HEK293 (cell line): ENCODE measurements at regions not wholly inside any gene's neighbourhood (a gene's known extent, or its start where the extent isn't known, plus 50 kb on each side); places are given as distances from the start of the nearest gene placed in this dataset.

Experiments
- CTCF ChIA-PET: fragments of 350-600 bp; formaldehyde crosslinking; extraction: SDS; loops from one replicate; lab custom pipeline; 2021; ENCODE audit warnings: antibody characterized with exemption; lab: Yijun Ruan, JAX
- POLR2A ChIA-PET: fragments of 300-600 bp; formaldehyde crosslinking; extraction: SDS; loops from one replicate; lab custom pipeline; 2020; ENCODE audit warnings: antibody characterized with exemption, inconsistent platforms; lab: Yijun Ruan, JAX
- H3K27ac ChIP-seq: fragments of 200-500 bp; sonication (Bioruptor generic); 2 replicates; pipeline ENCODE4 v1.5.1; 2014; ENCODE audit warnings: low read depth, low read length, control low read depth, inconsistent platforms; ENCODE audit errors: extremely low read depth
- H3K36me3 ChIP-seq, 2 experiments: fragments of 200-500 bp in 1 of 2; sonication (Bioruptor generic) in 1 of 2; 1 replicate in 1 of 2; 2 replicates in 1 of 2; pipeline ENCODE4 v1.5.1; 2014 to 2017; ENCODE audit warnings: inconsistent platforms in 2 of 2, low read length in 2 of 2; ENCODE audit not compliant: control insufficient read depth in 2 of 2, insufficient read depth in 1 of 2
- H3K4me1 ChIP-seq: fragments of 200-500 bp; sonication (Bioruptor generic); 2 replicates; pipeline ENCODE4 v1.5.1; 2014; ENCODE audit warnings: mild to moderate bottlenecking, low read length, inconsistent platforms; ENCODE audit not compliant: control insufficient read depth, insufficient read depth
- H3K4me3 ChIP-seq: 2 replicates; pipeline ENCODE4 v1.5.1; 2011; ENCODE audit warnings: low read depth, mild to moderate bottlenecking, control low read depth, low read length, moderate library complexity
- H3K9me3 ChIP-seq: fragments of 200-500 bp; sonication (Bioruptor generic); 2 replicates; pipeline ENCODE4 v1.5.1; 2014; ENCODE audit warnings: low read depth, low read length, inconsistent platforms; ENCODE audit not compliant: control insufficient read depth, insufficient read depth
- EGR2 ChIP-seq: fragments of 450-650 bp; formaldehyde crosslinking; IDR thresholded peaks from 2 replicates; pipeline ENCODE4 v1.5.1; 2016; ENCODE audit warnings: low read depth, missing biosample characterization, missing genetic modification characterization
- IKZF3 ChIP-seq: fragments of 450-650 bp; IDR thresholded peaks from 2 replicates; pipeline ENCODE4 v1.5.0; 2018; ENCODE audit warnings: missing biosample characterization, mild to moderate bottlenecking, missing genetic modification characterization, moderate library complexity
- KLF1 ChIP-seq: fragments of 450-650 bp; formaldehyde crosslinking; IDR thresholded peaks from 2 replicates; pipeline ENCODE4 v1.5.1; 2016; ENCODE audit warnings: missing biosample characterization, missing genetic modification characterization
- KLF9 ChIP-seq: fragments of 450-650 bp; formaldehyde crosslinking; IDR thresholded peaks from 2 replicates; pipeline ENCODE4 v1.5.1; 2016; ENCODE audit warnings: missing biosample characterization, missing genetic modification characterization, low read depth
- PRDM2 ChIP-seq: fragments of 450-650 bp; formaldehyde crosslinking; IDR thresholded peaks from 2 replicates; pipeline ENCODE4 v1.5.1; 2016; ENCODE audit warnings: missing biosample characterization, missing genetic modification characterization, borderline replicate concordance
- PRDM6 ChIP-seq: fragments of 450-650 bp; formaldehyde crosslinking; IDR thresholded peaks from 2 replicates; pipeline ENCODE4 v1.5.1; 2017; ENCODE audit warnings: missing biosample characterization, missing genetic modification characterization
- REST ChIP-seq: fragments of 450-650 bp; formaldehyde crosslinking; IDR thresholded peaks from 2 replicates; pipeline ENCODE4 v1.5.1; 2016; ENCODE audit warnings: missing biosample characterization, missing genetic modification characterization
- ZBTB48 ChIP-seq: fragments of 450-650 bp; formaldehyde crosslinking; IDR thresholded peaks from 2 replicates; pipeline ENCODE4 v1.5.1; 2016; ENCODE audit warnings: missing biosample characterization, missing genetic modification characterization
- ZBTB49 ChIP-seq: fragments of 450-650 bp; formaldehyde crosslinking; IDR thresholded peaks from 2 replicates; pipeline ENCODE4 v1.5.1; 2016; ENCODE audit warnings: missing biosample characterization, missing genetic modification characterization, low read depth
- ZNF146 ChIP-seq: fragments of 450-650 bp; formaldehyde crosslinking; IDR thresholded peaks from 2 replicates; pipeline ENCODE4 v1.5.1; 2016; ENCODE audit warnings: missing biosample characterization, missing genetic modification characterization
- ZNF148 ChIP-seq: fragments of 450-650 bp; formaldehyde crosslinking; IDR thresholded peaks from 2 replicates; pipeline ENCODE4 v1.5.0; 2017; ENCODE audit warnings: missing biosample characterization, missing genetic modification characterization, borderline replicate concordance
- ZNF16 ChIP-seq: fragments of 450-650 bp; formaldehyde crosslinking; IDR thresholded peaks from 2 replicates; pipeline ENCODE4 v1.5.1; 2016; ENCODE audit warnings: low read depth, missing biosample characterization, missing genetic modification characterization
- ZNF248 ChIP-seq: fragments of 450-650 bp; formaldehyde crosslinking; IDR thresholded peaks from 2 replicates; pipeline ENCODE4 v1.5.1; 2017; ENCODE audit warnings: missing biosample characterization, missing genetic modification characterization
- ZNF621 ChIP-seq: fragments of 450-650 bp; formaldehyde crosslinking; IDR thresholded peaks from 2 replicates; pipeline ENCODE4 v1.5.1; 2017; ENCODE audit warnings: missing biosample characterization, missing genetic modification characterization
- ZNF670 ChIP-seq: fragments of 450-650 bp; formaldehyde crosslinking; IDR thresholded peaks from 2 replicates; pipeline ENCODE4 v1.5.1; 2016; ENCODE audit warnings: missing biosample characterization, missing genetic modification characterization, low read depth
- ZSCAN23 ChIP-seq: fragments of 450-650 bp; formaldehyde crosslinking; IDR thresholded peaks from 2 replicates; pipeline ENCODE4 v1.5.1; 2016; ENCODE audit warnings: missing biosample characterization, missing genetic modification characterization

- no peaks in the 10 kb centered on the region for H3K4me1 ChIP-seq
- H3K4me3 ChIP-seq = no peak overlapping the region
- H3K36me3 ChIP-seq = no peaks in the 10 kb centered on the region
- POLR2A ChIA-PET = no interaction called here
- H3K9me3 ChIP-seq = no peaks in the 10 kb centered on the region
- H3K27ac ChIP-seq = no peak overlapping the region
- TF ChIP-seq EGR2 (tag by site-specific recombination) = no peak
- no peak for TF ChIP-seq ZNF670
- TF ChIP-seq KLF1 (tag by site-specific recombination) = no peak
- TF ChIP-seq ZBTB49 (tag by site-specific recombination) = no peak
- no peak for TF ChIP-seq ZNF248 (tag by site-specific recombination)
- no peak for TF ChIP-seq ZNF146 (tag by site-specific recombination)
- TF ChIP-seq PRDM2 (tag by site-specific recombination) = no peak
- no peak for TF ChIP-seq IKZF3 (tag by site-specific recombination)
- no peak for TF ChIP-seq REST (tag by site-specific recombination)
- TF ChIP-seq ZNF621 (tag by site-specific recombination) = no peak
- no peak for TF ChIP-seq ZNF148 (tag by site-specific recombination)
- TF ChIP-seq ZNF16 (tag by site-specific recombination) = no peak
- no peak for TF ChIP-seq ZSCAN23 (tag by site-specific recombination)
- TF ChIP-seq KLF9 (tag by site-specific recombination) = no peak
- no peak for TF ChIP-seq ZBTB48 (tag by site-specific recombination)
- TF ChIP-seq PRDM6 = no peak
- CTCF ChIA-PET = interaction anchor here (0.5 to 1.0 kb wide), 3 partner anchors 18 to 230 kb away, joined by 3 read pairs; no protein-coding TSS in a partner anchor
Observed at GRCh38 chr9:1855726-1856125, 159.4 kb upstream of the SMARCA2 start.
